ENCODE measurements at regions not wholly inside any gene's neighbourhood (a gene's known extent, or its start where the extent isn't known, plus 50 kb on each side); places are given as distances from the start of the nearest gene placed in this dataset.

- H3K79me2 ChIP-seq (ENCODE audit: insufficient read depth, low read depth, low read length): no peaks in the 10 kb centered on the region
- H3K27ac ChIP-seq (ENCODE audit: low read depth, low read length, poor library complexity, severe bottlenecking): no peak overlapping the region
- H3K4me1 ChIP-seq (ENCODE audit: insufficient read depth, low read length, poor library complexity, severe bottlenecking): no peaks in the 10 kb centered on the region
- no peak overlapping the region for H2AFZ ChIP-seq (ENCODE audit: low read length)
- H3K9me3 ChIP-seq (ENCODE audit: low read length): no peaks in the 10 kb centered on the region
- H4K20me1 ChIP-seq (ENCODE audit: insufficient read depth, low read length): no peaks in the 10 kb centered on the region
- H3K4me2 ChIP-seq (ENCODE audit: low read length): no peak overlapping the region
- no peak for TF ChIP-seq EZH2phosphoT487 (IDR thresholded peaks at IDR 0.05; ENCODE audit: borderline replicate concordance, low read depth, low read length)
- TF ChIP-seq, protein P1, sequence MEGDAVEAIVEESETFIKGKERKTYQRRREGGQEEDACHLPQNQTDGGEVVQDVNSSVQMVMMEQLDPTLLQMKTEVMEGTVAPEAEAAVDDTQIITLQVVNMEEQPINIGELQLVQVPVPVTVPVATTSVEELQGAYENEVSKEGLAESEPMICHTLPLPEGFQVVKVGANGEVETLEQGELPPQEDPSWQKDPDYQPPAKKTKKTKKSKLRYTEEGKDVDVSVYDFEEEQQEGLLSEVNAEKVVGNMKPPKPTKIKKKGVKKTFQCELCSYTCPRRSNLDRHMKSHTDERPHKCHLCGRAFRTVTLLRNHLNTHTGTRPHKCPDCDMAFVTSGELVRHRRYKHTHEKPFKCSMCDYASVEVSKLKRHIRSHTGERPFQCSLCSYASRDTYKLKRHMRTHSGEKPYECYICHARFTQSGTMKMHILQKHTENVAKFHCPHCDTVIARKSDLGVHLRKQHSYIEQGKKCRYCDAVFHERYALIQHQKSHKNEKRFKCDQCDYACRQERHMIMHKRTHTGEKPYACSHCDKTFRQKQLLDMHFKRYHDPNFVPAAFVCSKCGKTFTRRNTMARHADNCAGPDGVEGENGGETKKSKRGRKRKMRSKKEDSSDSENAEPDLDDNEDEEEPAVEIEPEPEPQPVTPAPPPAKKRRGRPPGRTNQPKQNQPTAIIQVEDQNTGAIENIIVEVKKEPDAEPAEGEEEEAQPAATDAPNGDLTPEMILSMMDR (conservative IDR thresholded peaks at IDR 0.05; ENCODE audit: low read length): no peak
- intact Hi-C loops (cut with micrococcal nuclease; ENCODE audit: unreplicated experiment): no loop called here
- no TSS peak for BruUV-seq (replicated peaks)
- H3K36me3 ChIP-seq (ENCODE audit: insufficient read depth, low read length): no peaks in the 10 kb centered on the region
- H3K4me3 ChIP-seq (ENCODE audit: low read depth, low read length, poor library complexity, severe bottlenecking): no peak overlapping the region
- no peaks in the 10 kb centered on the region for H3K9me2 ChIP-seq (ENCODE audit: insufficient read depth, low read length)
- POLR2A ChIA-PET: no interaction called here
- CTCF ChIA-PET (ENCODE audit: unreplicated experiment): no interaction called here
- no peak for DNase-seq (ENCODE audit: low spot score)
These were observed 160.9 kb upstream of the SLCO3A1 start for GRCh38 chr15:91692596-91692995.

DNA sequence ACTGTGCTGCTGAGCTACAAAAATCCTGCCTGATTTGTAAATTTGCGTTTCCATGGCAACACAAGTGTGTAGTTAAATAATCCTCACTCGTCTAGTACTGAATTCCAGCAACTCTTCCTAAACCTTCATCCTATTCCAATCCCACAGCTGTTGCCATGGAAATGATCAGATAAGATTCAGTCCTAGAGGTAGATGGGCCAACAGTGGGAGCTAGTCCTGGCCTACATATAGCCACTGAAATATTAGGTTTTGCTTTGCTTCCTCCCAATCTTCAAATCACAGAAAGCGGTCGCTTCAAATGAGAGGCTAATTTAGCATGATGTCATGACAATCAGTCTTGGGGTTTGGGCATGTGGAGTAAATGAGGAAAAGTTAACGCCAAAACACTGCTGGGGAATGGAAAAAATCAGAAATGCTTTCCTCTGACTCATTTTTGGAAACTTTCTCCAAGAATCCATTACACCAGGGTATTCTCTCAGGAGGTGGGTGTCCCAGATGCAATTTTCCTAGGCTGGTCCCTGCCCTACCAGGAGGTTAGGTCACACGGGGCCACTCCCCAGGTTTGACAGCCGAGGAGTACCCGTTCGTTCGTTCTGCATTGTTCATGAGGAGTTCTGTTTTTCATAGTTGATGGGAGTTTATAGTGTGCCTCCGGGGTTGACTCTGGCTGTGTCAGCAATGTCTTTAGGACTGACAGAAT lies 159.2 kb upstream of the SLCO3A1 start:
- Histone ChIP-seq H4K20me1 (ENCODE audit: insufficient read depth, low read length) (no peaks in the 10 kb centered on the region), H2AFZ (ENCODE audit: low read length) (no peak overlapping the region), H3K4me2 (ENCODE audit: low read length) (no peak overlapping the region), H3K4me1 (ENCODE audit: insufficient read depth, low read length, poor library complexity, severe bottlenecking) (no peaks in the 10 kb centered on the region), H3K9me3 (ENCODE audit: low read length) (no peaks in the 10 kb centered on the region), H3K9me2 (ENCODE audit: insufficient read depth, low read length) (no peaks in the 10 kb centered on the region), H3K27ac (ENCODE audit: low read depth, low read length, poor library complexity, severe bottlenecking) (no peak overlapping the region), H3K4me3 (ENCODE audit: low read depth, low read length, poor library complexity, severe bottlenecking) (no peak overlapping the region), H3K36me3 (ENCODE audit: insufficient read depth, low read length) (no peaks in the 10 kb centered on the region), H3K79me2 (ENCODE audit: insufficient read depth, low read depth, low read length) (no peaks in the 10 kb centered on the region)
- ChIA-PET CTCF (ENCODE audit: unreplicated experiment) (no interaction called here), POLR2A (no interaction called here)
- TF ChIP-seq, protein P1 (conservative IDR thresholded peaks at IDR 0.05; ENCODE audit: low read length): no peak
- TF ChIP-seq EZH2phosphoT487 (IDR thresholded peaks at IDR 0.05; ENCODE audit: borderline replicate concordance, low read depth, low read length): no peak
- DNase-seq (ENCODE audit: low spot score): no peak
- intact Hi-C loops (cut with micrococcal nuclease; ENCODE audit: unreplicated experiment): no loop called here
- BruUV-seq (replicated peaks): no TSS peak

GRCh38 chr15:91694831-91695210 lies 158.7 kb upstream of the SLCO3A1 start:
- no peak for DNase-seq (ENCODE audit: low spot score)
- no peak overlapping the region for H3K27ac ChIP-seq (ENCODE audit: low read depth, low read length, poor library complexity, severe bottlenecking)
- no TSS peak for BruUV-seq (replicated peaks)
- no peak overlapping the region for H3K4me2 ChIP-seq (ENCODE audit: low read length)
- H4K20me1 ChIP-seq (ENCODE audit: insufficient read depth, low read length): no peaks in the 10 kb centered on the region
- H3K36me3 ChIP-seq (ENCODE audit: insufficient read depth, low read length): no peaks in the 10 kb centered on the region
- intact Hi-C loops (cut with micrococcal nuclease; ENCODE audit: unreplicated experiment): no loop called here
- no peaks in the 10 kb centered on the region for H3K4me1 ChIP-seq (ENCODE audit: insufficient read depth, low read length, poor library complexity, severe bottlenecking)
- H3K4me3 ChIP-seq (ENCODE audit: low read depth, low read length, poor library complexity, severe bottlenecking): no peak overlapping the region
- POLR2A ChIA-PET: no interaction called here
- no peaks in the 10 kb centered on the region for H3K79me2 ChIP-seq (ENCODE audit: insufficient read depth, low read depth, low read length)
- TF ChIP-seq EZH2phosphoT487 (IDR thresholded peaks at IDR 0.05; ENCODE audit: borderline replicate concordance, low read depth, low read length): no peak
- TF ChIP-seq, protein P1 (conservative IDR thresholded peaks at IDR 0.05; ENCODE audit: low read length): no peak
- no peaks in the 10 kb centered on the region for H3K9me2 ChIP-seq (ENCODE audit: insufficient read depth, low read length)
- CTCF ChIA-PET (ENCODE audit: unreplicated experiment): no interaction called here
- no peaks in the 10 kb centered on the region for H3K9me3 ChIP-seq (ENCODE audit: low read length)
- H2AFZ ChIP-seq (ENCODE audit: low read length): no peak overlapping the region
